B cell (primary cell): ENCODE measurements at regions not wholly inside any gene's neighbourhood (a gene's known extent, or its start where the extent isn't known, plus 50 kb on each side); places are given as distances from the start of the nearest gene placed in this dataset.

Experiments
- EZH2 ChIP-seq: IDR thresholded peaks from 2 replicates; pipeline ENCODE4 v1.6.1; 2012; ENCODE audit warnings: borderline replicate concordance, low read depth, mild to moderate bottlenecking, moderate library complexity, low read length; ENCODE audit not compliant: insufficient read depth, poor library complexity, severe bottlenecking
- TF ChIP-seq, protein P1 (sequence below): fragments of 200-600 bp; IDR thresholded peaks from one replicate; pipeline ENCODE4 v1.8.0; 2022; ENCODE audit warnings: antibody characterized with exemption, mild to moderate bottlenecking

GRCh38 chr15:95227235-95227634, 995.9 kb downstream of the MCTP2 start:
- TF ChIP-seq EZH2 = no peak
- TF ChIP-seq, protein P1, sequence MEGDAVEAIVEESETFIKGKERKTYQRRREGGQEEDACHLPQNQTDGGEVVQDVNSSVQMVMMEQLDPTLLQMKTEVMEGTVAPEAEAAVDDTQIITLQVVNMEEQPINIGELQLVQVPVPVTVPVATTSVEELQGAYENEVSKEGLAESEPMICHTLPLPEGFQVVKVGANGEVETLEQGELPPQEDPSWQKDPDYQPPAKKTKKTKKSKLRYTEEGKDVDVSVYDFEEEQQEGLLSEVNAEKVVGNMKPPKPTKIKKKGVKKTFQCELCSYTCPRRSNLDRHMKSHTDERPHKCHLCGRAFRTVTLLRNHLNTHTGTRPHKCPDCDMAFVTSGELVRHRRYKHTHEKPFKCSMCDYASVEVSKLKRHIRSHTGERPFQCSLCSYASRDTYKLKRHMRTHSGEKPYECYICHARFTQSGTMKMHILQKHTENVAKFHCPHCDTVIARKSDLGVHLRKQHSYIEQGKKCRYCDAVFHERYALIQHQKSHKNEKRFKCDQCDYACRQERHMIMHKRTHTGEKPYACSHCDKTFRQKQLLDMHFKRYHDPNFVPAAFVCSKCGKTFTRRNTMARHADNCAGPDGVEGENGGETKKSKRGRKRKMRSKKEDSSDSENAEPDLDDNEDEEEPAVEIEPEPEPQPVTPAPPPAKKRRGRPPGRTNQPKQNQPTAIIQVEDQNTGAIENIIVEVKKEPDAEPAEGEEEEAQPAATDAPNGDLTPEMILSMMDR = no peak
